Skeletal muscle cell (primary cell): ENCODE measurements at regions not wholly inside any gene's neighbourhood (a gene's known extent, or its start where the extent isn't known, plus 50 kb on each side); places are given as distances from the start of the nearest gene placed in this dataset.
"Not testable (repeated sequence)": the region's sequence is repeated elsewhere in the genome, so short reads cannot be mapped to it uniquely, and the experiment has no call there.

Experiments used
- DNase-seq: peaks from one replicate; pipeline ENCODE4 v3.0.0-alpha.2; 2010; ENCODE audit warnings: low read depth
- H3K4me3 ChIP-seq: 2 replicates; pipeline ENCODE4 v1.5.1; 2011; ENCODE audit warnings: low read depth, mild to moderate bottlenecking, control low read depth, low read length, moderate library complexity

DNA sequence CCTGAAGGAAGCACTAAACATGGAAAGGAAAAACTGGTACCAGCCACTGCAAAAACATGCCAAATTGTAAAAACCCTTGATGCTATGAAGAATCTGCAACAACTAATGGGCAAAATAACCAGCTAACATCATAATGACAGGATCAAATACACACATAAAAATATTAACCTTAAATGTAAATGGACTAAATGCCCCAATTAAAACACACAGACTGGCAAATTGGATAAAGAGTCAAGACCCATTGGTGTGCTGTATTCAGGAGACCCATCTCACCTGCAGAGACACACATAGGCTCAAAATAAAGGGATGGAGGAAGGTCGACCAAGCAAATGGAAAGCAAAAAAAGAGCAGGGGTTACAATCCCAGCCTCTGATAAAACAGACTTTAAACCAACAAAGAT, 87.7 kb upstream of the DNAJC1 start:
- not testable (repeated sequence) for H3K4me3 ChIP-seq, DNase-seq

DNA sequence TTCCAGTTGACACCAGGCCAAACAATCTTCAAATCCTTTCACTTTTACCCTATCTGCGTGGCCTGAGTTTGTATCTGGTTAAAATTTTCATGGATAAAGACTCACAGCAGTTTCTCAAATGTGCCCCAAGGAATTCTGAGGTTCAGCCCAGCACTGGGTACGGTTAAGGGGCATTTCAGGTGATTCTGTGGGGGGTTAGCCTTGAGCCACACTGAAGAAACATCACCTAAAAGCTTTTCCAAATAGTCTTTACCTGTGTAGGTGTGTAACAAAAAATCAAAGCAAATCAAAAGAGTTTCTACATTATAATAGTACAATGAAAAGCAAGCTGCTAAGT, 83.8 kb upstream of the DNAJC1 start:
- H3K4me3 ChIP-seq: no peak overlapping the region
- no peak for DNase-seq

DNA sequence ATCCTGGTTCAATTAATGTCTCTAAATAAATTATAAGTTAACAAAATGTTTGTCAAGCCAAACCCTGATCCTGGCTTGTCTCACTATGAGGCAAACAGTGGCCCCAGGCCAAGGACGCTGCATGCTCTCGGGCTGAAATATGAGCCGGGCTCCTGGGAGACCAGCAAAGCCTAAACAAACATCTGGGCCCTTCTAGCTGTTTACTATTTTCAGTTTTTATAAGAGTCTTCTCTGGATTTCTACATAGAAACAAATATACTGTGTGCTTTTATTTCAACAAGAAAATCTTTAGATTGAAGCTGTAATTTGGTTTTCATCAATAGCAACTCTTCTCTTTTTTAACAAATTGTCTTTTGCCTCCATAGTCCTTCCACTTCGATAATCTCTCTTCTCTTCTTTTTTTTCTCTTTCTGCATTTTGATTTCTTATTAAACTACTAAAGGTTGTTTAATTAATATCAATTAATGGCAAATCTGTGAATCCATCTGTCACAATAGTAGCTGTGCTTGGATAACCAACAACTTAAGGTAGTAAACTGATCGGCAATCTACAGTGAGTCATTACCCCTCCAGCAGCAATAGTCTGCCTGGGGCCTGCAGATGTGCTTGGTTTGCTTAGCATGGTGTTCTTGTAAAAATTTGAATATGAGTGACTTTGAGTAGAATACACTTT, 83.3 kb upstream of the DNAJC1 start:
- H3K4me3 ChIP-seq: no peak overlapping the region
- DNase-seq: peak; percentile 54

DNA sequence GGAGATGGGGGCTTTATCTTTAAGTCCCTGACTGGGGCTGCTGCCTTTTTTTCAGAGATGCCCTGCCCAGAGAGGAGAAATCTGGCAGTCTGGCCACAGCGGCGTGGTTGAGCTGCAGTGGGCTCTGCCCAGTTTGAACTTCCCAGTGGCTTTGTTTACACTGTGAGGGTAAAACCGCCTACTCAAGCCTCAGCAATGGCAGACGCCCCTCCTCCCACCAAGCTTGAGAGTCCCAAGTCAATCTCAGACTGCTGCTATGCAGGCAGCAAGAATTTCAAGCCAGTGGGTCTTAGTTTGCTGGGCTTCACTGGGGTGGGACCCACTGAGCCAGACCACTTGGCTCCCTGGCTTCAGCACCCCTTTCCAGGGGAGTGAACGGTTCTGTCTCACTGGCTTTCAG, 76.4 kb upstream of the DNAJC1 start:
- not testable (repeated sequence) for H3K4me3 ChIP-seq, DNase-seq

DNA sequence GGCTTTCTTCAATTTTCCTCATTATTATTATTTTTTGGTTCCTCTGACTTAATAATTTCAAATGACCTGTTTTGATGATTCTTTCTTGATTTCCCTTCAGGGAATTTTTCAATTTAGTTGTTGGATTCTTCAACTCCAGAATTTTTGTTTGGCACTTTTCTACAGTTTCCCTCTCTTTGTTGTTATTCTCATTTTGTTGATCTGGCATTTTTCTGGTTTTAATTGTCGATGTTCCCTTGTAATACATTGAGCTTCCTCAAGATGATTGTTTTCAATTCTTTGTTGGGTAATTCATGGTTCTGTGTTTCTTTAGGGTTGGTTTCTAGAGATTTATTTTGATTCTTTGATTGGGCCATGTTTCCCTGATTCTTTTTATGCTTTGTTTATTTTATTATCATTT, 67.8 kb upstream of the DNAJC1 start:
- no peak for DNase-seq
- H3K4me3 ChIP-seq: no peak overlapping the region

DNA sequence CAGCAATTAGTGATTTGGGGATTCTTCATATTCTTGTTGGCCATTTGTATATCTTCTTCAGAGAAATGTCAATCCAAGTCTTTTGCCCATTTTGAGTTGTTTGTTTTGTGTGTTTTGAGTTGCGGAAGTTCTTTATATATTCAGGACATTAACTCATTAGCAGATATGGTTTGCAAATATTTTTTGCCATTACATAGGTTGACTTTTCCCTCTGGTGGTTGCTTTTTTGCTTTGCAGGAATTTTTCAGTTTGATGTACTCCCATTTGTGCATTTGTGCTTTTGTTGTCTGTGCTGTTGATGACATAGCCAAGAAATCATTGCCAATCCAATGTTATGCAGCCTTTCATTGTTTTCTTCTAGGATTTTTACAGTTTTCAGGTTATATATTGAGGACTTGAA, 63.6 kb upstream of the DNAJC1 start:
- DNase-seq: no peak
- H3K4me3 ChIP-seq: no peak overlapping the region

DNA sequence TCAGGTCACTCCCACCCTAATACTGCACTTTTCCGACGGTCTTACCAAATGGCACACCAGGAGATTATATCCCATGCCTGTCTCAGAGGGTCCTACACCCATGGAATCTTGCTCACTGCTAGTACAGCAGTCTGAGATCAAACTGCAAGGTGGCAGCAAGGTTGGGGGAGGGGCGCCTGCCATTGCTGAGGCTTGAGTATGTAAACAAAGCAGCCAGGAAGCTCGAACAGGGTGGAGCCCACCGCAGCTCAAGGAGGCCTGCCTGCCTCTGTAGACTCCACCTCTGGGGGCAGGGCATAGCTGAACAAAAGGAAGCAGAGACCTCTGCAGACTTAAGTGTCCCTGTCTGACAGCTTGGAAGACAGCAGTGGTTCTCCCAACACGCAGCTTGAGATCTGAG, 57.5 kb upstream of the DNAJC1 start:
- DNase-seq: not testable (repeated sequence)

DNA sequence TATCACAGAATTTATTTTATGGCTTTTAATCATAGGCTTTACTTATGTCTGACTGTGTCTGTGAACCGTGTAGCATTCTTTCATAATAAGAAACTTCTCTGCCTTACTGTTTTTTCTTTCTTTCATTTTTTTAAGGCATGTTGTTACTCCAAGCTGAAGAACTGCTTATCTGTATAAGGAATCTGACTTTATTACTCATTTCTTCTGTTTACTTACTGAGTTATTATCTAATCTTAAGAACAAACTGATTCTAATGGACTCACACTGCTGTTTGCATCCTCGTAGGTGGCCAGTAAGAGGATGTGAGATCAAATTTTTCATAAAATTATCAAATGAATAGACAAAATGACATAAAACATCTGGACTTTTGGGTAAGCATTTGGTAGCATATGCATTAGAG, 54.7 kb upstream of the DNAJC1 start:
- H3K4me3 ChIP-seq: no peak overlapping the region
- DNase-seq: no peak

More for the DNA sequence above, 57.5 kb upstream of the DNAJC1 start:
- not testable (repeated sequence) for H3K4me3 ChIP-seq

DNA sequence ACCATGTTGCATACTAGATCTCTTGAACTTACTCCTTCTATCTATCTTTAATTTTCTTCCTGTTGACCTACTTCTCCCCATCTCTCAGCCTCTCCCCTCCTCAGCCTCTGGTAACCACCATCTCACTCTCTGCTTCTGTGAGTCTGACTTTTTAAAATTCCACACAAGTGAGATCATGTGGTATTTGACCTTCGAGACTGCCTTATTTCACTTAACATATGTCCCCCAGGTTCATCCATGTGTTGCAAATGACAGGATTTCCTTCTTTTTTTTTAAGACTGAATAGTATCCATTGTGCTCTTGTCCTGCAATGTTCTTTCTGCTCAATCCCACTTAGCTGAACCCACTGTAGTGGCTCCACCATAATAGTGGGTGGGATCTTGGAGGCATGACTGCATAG, 51.4 kb upstream of the DNAJC1 start:
- no peak for DNase-seq
- H3K4me3 ChIP-seq: no peak overlapping the region
